Amniotic epithelial cell (primary cell): ENCODE measurements at regions not wholly inside any gene's neighbourhood (a gene's known extent, or its start where the extent isn't known, plus 50 kb on each side); places are given as distances from the start of the nearest gene placed in this dataset.
"Not testable (repeated sequence)": the region's sequence is repeated elsewhere in the genome, so short reads cannot be mapped to it uniquely, and the experiment has no call there.

Source experiments
- DNase-seq: peaks from one replicate; pipeline ENCODE4 v3.0.0-alpha.2; 2010; ENCODE audit warnings: low read depth

- peak; percentile 34 for DNase-seq
Measured at GRCh38 chr4:177246641-177247584, 62.8 kb upstream of the NEIL3 start.

GRCh38 chr4:177250056-177250696 is 59.5 kb upstream of the NEIL3 start:
- DNase-seq, result peak; percentile 54

GRCh38 chr4:177251237-177251636 is 58.4 kb upstream of the NEIL3 start:
- DNase-seq, result no peak

GRCh38 chr4:177255359-177255758 is 54.3 kb upstream of the NEIL3 start:
- DNase-seq, result no peak

- no peak for DNase-seq
Measured at GRCh38 chr4:177256950-177257349, 52.7 kb upstream of the NEIL3 start.

- DNase-seq, result not testable (repeated sequence)
Measured at GRCh38 chr4:177259466-177259865, 50.2 kb upstream of the NEIL3 start.
